A549 (cell line): ENCODE measurements at regions not wholly inside any gene's neighbourhood (a gene's known extent, or its start where the extent isn't known, plus 50 kb on each side); places are given as distances from the start of the nearest gene placed in this dataset.
"Not testable (repeated sequence)": the region's sequence is repeated elsewhere in the genome, so short reads cannot be mapped to it uniquely, and the experiment has no call there.

Experiments
- ATAC-seq, 2 experiments: fragments of 200-7000 bp in 1 of 2; fragments of >200 bp in 1 of 2; cut with Nextera tagmentation in 1 of 2; cut with Tn5 transposase in 1 of 2; 3 replicates each; pipeline versions ENCODE4 v1.8.0 to v1.9.1; 2018 to 2020; ENCODE audit warnings: mild to moderate bottlenecking in 1 of 2, moderate library complexity in 1 of 2
- CTCF ChIA-PET: fragments of 300-600 bp; sonication (Branson Sonifier 250); formaldehyde crosslinking; extraction: SDS; loops from one replicate; lab custom pipeline; 2021; ENCODE audit warnings: antibody characterized with exemption, inconsistent platforms; lab: Yijun Ruan, JAX
- POLR2A ChIA-PET: fragments of 350-600 bp; formaldehyde crosslinking; extraction: SDS; loops from one replicate; lab custom pipeline; 2021; ENCODE audit warnings: antibody characterized with exemption, inconsistent platforms; lab: Yijun Ruan, JAX
- DNase-seq, 2 experiments: peaks; one replicate each; pipeline versions ENCODE4 v3.0.0 to v3.0.0-alpha.2; 2011 to 2016; ENCODE audit warnings: low read depth in 1 of 2, low spot score in 1 of 2
- FAIRE-seq: peaks from 2 replicates; lab custom pipeline; 2011; peaks lifted over from hg19 to GRCh38; lab: Jason Lieb, UNC
- H3K27ac ChIP-seq, 2 experiments: fragments of >200 bp; sonication (Bioruptor Twin); formaldehyde crosslinking; 3 replicates each; pipeline ENCODE4 v1.5.1; 2016 to 2017
- H3K4me1 ChIP-seq: fragments of >200 bp; sonication (Bioruptor Twin); formaldehyde crosslinking; 3 replicates; pipeline ENCODE4 v1.6.1; 2016
- H3K4me2 ChIP-seq: fragments of >200 bp; sonication (Bioruptor Twin); formaldehyde crosslinking; 3 replicates; pipeline ENCODE4 v1.6.1; 2016
- H3K4me3 ChIP-seq: fragments of >200 bp; sonication (Bioruptor Twin); formaldehyde crosslinking; 3 replicates; pipeline ENCODE4 v1.5.1; 2016
- H3K9me3 ChIP-seq: fragments of >200 bp; sonication (Bioruptor Twin); formaldehyde crosslinking; 3 replicates; pipeline ENCODE4 v1.6.1; 2016
- BCL3 ChIP-seq: fragments of >200 bp; sonication (Bioruptor Twin); formaldehyde crosslinking; IDR thresholded peaks from 3 replicates; pipeline ENCODE4 v1.6.1; 2016
- CBX2 ChIP-seq: fragments of 200-600 bp; sonication (generic); IDR thresholded peaks from 2 replicates; pipeline ENCODE4 v1.6.1; 2016; ENCODE audit warnings: low read depth, mild to moderate bottlenecking, borderline replicate concordance
- CHD2 ChIP-seq: fragments of 150-350 bp; IDR thresholded peaks from 2 replicates; pipeline ENCODE4 v1.6.1; 2014; ENCODE audit warnings: low read length; ENCODE audit not compliant: partially characterized antibody
- CHD4 ChIP-seq: fragments of 200-600 bp; sonication (generic); IDR thresholded peaks from 2 replicates; pipeline ENCODE4 v1.6.1; 2016; ENCODE audit warnings: antibody characterized with exemption, mild to moderate bottlenecking, borderline replicate concordance
- ELK1 ChIP-seq: fragments of 150-350 bp; IDR thresholded peaks from 2 replicates; pipeline ENCODE4 v1.6.1; 2014; ENCODE audit warnings: low read depth, mild to moderate bottlenecking, low read length
- HDAC2 ChIP-seq: fragments of 200-600 bp; sonication (generic); IDR thresholded peaks from 2 replicates; pipeline ENCODE4 v1.6.1; 2016
- HMGXB4 ChIP-seq: fragments of 250-450 bp; sonication (Bioruptor Pico); IDR thresholded peaks from 2 replicates; pipeline ENCODE4 v1.5.0; 2021; ENCODE audit warnings: mild to moderate bottlenecking, moderate library complexity, borderline replicate concordance
- HOXB5 ChIP-seq: fragments of 250-450 bp; sonication (Bioruptor Pico); IDR thresholded peaks from 2 replicates; pipeline ENCODE4 v1.5.0; 2020; ENCODE audit warnings: mild to moderate bottlenecking, moderate library complexity
- NPAS2 ChIP-seq: fragments of 250-450 bp; sonication (Bioruptor Pico); IDR thresholded peaks from 2 replicates; pipeline ENCODE4 v1.8.0; 2022; ENCODE audit warnings: mild to moderate bottlenecking, moderate library complexity, borderline replicate concordance
- PHF8 ChIP-seq: fragments of 200-600 bp; sonication (generic); IDR thresholded peaks from 2 replicates; pipeline ENCODE4 v1.6.1; 2016; ENCODE audit warnings: low read depth, mild to moderate bottlenecking, antibody characterized with exemption, moderate library complexity, borderline replicate concordance
- POLR2A ChIP-seq: IDR thresholded peaks from 2 replicates; pipeline ENCODE4 v1.6.1; 2012; ENCODE audit warnings: mild to moderate bottlenecking, low read length
- POLR2AphosphoS2 ChIP-seq: conservative IDR thresholded peaks from 2 replicates; pipeline ENCODE4 v1.6.1; 2012; ENCODE audit warnings: low read length, improper control_type of control experiment, inconsistent platforms
- REST ChIP-seq: fragments of 200-600 bp; sonication (generic); IDR thresholded peaks from 2 replicates; pipeline ENCODE4 v1.6.1; 2016; ENCODE audit warnings: antibody characterized with exemption, mild to moderate bottlenecking, moderate library complexity
- TFCP2L1 ChIP-seq: fragments of 250-450 bp; sonication (Bioruptor Pico); IDR thresholded peaks from 2 replicates; pipeline ENCODE4 v1.5.0; 2021; ENCODE audit warnings: mild to moderate bottlenecking
- TP53 ChIP-seq: fragments of 250-450 bp; sonication (Bioruptor Pico); IDR thresholded peaks from 2 replicates; pipeline ENCODE4 v1.5.0; 2021; ENCODE audit warnings: mild to moderate bottlenecking, moderate library complexity
- WGBS: methylation state at CpG from one replicate; pipeline ENCODE4 v1.1.6; 2017; ENCODE audit errors: missing lambda C conversion rate; 5-methylcytosine and 5-hydroxymethylcytosine counted together

GRCh38 chr20:39736434-39737327, 774.5 kb downstream of the DHX35 start:
- no peak for TF ChIP-seq POLR2A
- TF ChIP-seq HMGXB4 (CRISPR knock-in tag) = no peak
- no peak for TF ChIP-seq CHD2
- no peak for TF ChIP-seq BCL3
- TF ChIP-seq PHF8 = no peak
- no peak for TF ChIP-seq CHD4
- TF ChIP-seq ELK1 = no peak
- no peak for TF ChIP-seq REST
- TF ChIP-seq TP53 = no peak
- no peak for TF ChIP-seq POLR2AphosphoS2
- TF ChIP-seq HOXB5 (CRISPR knock-in tag) = no peak
- TF ChIP-seq TFCP2L1 = no peak
- no peak for TF ChIP-seq NPAS2 (CRISPR knock-in tag)
- TF ChIP-seq HDAC2 = no peak
- no peak for TF ChIP-seq CBX2
- ATAC-seq = no peak
- H3K9me3 ChIP-seq = no peaks in the 10 kb centered on the region; the same call in 2 of the 3 replicates
- FAIRE-seq = no peak
- H3K4me2 ChIP-seq = no peak overlapping the region
- H3K4me1 ChIP-seq = no peaks in the 10 kb centered on the region
- WGBS = 2% methylated on average over 5 of the region's 6 CpGs
- ChIA-PET CTCF (no interaction called here), POLR2A (no interaction called here)
- H3K27ac ChIP-seq = no peak overlapping the region
- no peak overlapping the region for H3K4me3 ChIP-seq
- DNase-seq = no peak

GRCh38 chr20:39725513-39725912, 763.4 kb downstream of the DHX35 start:
- ATAC-seq, H3K4me2 ChIP-seq, H3K4me3 ChIP-seq, CTCF ChIA-PET, H3K27ac ChIP-seq, DNase-seq, H3K4me1 ChIP-seq, POLR2A ChIA-PET, FAIRE-seq, H3K9me3 ChIP-seq: not testable (repeated sequence)
- WGBS = 15% methylated on average over 6 of the region's 6 CpGs
